Esophagus squamous epithelium (tissue), 5 donors: ENCODE measurements at regions not wholly inside any gene's neighbourhood (a gene's known extent, or its start where the extent isn't known, plus 50 kb on each side); places are given as distances from the start of the nearest gene placed in this dataset.

Source experiments
- DNase-seq: peaks from one replicate; lab custom pipeline; 2025; lab: John Stamatoyannopoulos, UW
- H3K27ac ChIP-seq, 4 donors: fragments of 200-600 bp; sonication (generic); one replicate each; pipeline ENCODE4 v1.5.1; 2016 to 2019; ENCODE audit warnings: mild to moderate bottlenecking in 1 of 4
- H3K27me3 ChIP-seq, 4 donors: fragments of 200-600 bp; sonication (generic); 1 replicate in 3 of 4; 2 replicates in 1 of 4; pipeline versions ENCODE4 v1.5.1 to v1.6.0; 2017 to 2021; ENCODE audit warnings: antibody characterized with exemption in 1 of 4
- H3K36me3 ChIP-seq, 3 donors: fragments of 200-600 bp; sonication (generic); one replicate each; pipeline ENCODE4 v1.5.1; 2016 to 2019
- H3K4me1 ChIP-seq, 3 donors: fragments of 200-600 bp; sonication (generic); one replicate each; pipeline ENCODE4 v1.5.1; 2017 to 2019
- H3K4me3 ChIP-seq, 4 donors: fragments of 200-600 bp; sonication (generic); 1 replicate in 3 of 4; 2 replicates in 1 of 4; pipeline ENCODE4 v1.5.1; 2016 to 2019; ENCODE audit warnings: mild to moderate bottlenecking in 2 of 4, moderate library complexity in 1 of 4
- H3K9me3 ChIP-seq, 3 donors: fragments of 200-600 bp; sonication (generic); one replicate each; pipeline ENCODE4 v1.5.1; 2016 to 2019
- POLR2A ChIP-seq, 4 donors: fragments of 450-650 bp; IDR thresholded peaks; one replicate each; pipeline ENCODE4 v1.6.1; 2017; ENCODE audit warnings: antibody characterized with exemption in 4 of 4, mild to moderate bottlenecking in 4 of 4, moderate library complexity in 3 of 4
- WGBS, 2 donors: methylation state at CpG; one replicate each; pipeline ENCODE4 v1.1.5; 2018; 5-methylcytosine and 5-hydroxymethylcytosine counted together
- intact Hi-C: fragments of 100-400 bp; cut with DNase I; formaldehyde crosslinking; loops from one replicate; pipeline ENCODE4 v1.15.0; 2022
- TF ChIP-seq, protein P1 (sequence below), 6 experiments: fragments of 450-650 bp in 4 of 6; fragments of 200-600 bp in 2 of 6; sonication (generic) in 2 of 6; IDR thresholded peaks; one replicate each; pipeline ENCODE4 v1.5.1; 2016 to 2019; ENCODE audit warnings: antibody characterized with exemption in 6 of 6, mild to moderate bottlenecking in 4 of 6, moderate library complexity in 4 of 6
- donor health status: DM: yes; HTN: yes; CAD: no.

DNA sequence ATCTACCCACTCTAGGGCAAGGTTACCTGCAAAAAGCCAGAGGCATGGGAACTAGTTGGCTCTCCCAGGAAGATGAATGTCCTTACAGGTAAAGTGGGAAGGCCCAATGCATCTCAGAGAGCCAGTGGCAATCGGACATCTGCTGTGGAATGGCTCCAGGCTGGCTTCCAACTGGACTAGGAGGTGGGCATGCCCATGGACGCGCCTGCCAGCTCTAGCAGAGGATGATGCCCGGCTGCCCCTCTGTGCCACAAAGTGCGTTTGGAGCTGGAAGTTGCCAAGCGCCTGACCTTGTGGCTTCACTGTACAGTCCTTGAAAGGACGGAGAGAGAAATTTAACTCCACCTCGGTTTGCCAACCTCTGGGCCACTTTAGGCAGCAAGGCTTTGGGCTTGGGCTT, 84.4 kb downstream of the NR2F2 start:
- Histone ChIP-seq H3K36me3 (no peaks in the 10 kb centered on the region), H3K9me3 (no peaks in the 10 kb centered on the region), H3K4me1 (peaks cover 14 to 27% (median 15%) of the 10 kb centered on the region in 3 donors), H3K27ac (no peak overlapping the region), H3K4me3 (no peak overlapping the region), H3K27me3 (peaks cover 8 to 100% (median 42%) of the 10 kb centered on the region in 4 donors)
- intact Hi-C loops: no loop called here
- 55 to 68% methylated on average over 2 to 6 of the region's 8 CpGs for WGBS, 2 donors
- TF ChIP-seq POLR2A (IDR thresholded peaks at IDR 0.05): no peak
- TF ChIP-seq, protein P1, sequence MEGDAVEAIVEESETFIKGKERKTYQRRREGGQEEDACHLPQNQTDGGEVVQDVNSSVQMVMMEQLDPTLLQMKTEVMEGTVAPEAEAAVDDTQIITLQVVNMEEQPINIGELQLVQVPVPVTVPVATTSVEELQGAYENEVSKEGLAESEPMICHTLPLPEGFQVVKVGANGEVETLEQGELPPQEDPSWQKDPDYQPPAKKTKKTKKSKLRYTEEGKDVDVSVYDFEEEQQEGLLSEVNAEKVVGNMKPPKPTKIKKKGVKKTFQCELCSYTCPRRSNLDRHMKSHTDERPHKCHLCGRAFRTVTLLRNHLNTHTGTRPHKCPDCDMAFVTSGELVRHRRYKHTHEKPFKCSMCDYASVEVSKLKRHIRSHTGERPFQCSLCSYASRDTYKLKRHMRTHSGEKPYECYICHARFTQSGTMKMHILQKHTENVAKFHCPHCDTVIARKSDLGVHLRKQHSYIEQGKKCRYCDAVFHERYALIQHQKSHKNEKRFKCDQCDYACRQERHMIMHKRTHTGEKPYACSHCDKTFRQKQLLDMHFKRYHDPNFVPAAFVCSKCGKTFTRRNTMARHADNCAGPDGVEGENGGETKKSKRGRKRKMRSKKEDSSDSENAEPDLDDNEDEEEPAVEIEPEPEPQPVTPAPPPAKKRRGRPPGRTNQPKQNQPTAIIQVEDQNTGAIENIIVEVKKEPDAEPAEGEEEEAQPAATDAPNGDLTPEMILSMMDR (IDR thresholded peaks at IDR 0.05): no peak
- no peak for DNase-seq

DNA sequence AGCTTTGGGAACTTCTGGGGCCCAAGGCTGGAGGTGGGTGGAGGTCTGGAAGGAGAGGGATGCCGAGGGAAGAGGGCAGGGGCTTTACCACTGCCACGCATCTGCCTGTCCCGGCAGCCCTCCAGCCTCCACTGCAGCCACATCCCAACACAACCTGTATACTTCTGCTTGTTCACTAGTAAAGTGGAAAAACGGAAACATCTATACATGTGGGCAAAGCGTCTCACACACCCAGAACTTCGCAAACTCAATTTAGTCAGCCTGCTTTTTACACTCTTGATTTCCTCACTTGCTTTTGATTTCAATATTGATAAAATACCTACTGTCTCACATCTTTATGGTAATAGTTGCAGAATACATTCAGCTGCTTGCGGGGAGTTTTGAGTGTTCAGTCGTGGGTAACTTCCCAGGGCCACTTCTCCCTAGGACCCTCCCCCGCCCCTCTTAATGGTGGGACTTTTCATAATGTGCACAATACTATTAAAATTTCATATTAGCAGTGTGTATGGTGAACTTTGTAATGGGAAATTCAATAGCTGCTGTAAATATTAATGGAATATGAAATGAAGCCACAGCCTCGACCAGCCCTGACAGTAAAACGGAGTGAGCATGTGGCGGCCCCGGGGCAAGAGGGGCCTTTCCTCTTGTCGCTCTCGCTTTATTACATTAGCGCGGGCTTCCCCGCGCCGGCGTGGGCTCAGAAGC, 85.2 kb downstream of the NR2F2 start:
- Histone ChIP-seq H3K4me3 (peak overlapping the region in 1 of 4 donors; percentile 58), H3K9me3 (no peaks in the 10 kb centered on the region), H3K36me3 (no peaks in the 10 kb centered on the region), H3K27me3 (peaks cover 8 to 100% (median 36%) of the 10 kb centered on the region in 4 donors), H3K4me1 (peaks cover 14 to 21% (median 15%) of the 10 kb centered on the region in 3 donors), H3K27ac (no peak overlapping the region)
- TF ChIP-seq, protein P1 (IDR thresholded peaks at IDR 0.05): no peak
- TF ChIP-seq POLR2A (IDR thresholded peaks at IDR 0.05): no peak
- intact Hi-C loops: no loop called here
- no peak for DNase-seq
- whole genome bisulfite sequencing, 2 donors: 44% methylated on average over 13 to 21 of the region's 21 CpGs

DNA sequence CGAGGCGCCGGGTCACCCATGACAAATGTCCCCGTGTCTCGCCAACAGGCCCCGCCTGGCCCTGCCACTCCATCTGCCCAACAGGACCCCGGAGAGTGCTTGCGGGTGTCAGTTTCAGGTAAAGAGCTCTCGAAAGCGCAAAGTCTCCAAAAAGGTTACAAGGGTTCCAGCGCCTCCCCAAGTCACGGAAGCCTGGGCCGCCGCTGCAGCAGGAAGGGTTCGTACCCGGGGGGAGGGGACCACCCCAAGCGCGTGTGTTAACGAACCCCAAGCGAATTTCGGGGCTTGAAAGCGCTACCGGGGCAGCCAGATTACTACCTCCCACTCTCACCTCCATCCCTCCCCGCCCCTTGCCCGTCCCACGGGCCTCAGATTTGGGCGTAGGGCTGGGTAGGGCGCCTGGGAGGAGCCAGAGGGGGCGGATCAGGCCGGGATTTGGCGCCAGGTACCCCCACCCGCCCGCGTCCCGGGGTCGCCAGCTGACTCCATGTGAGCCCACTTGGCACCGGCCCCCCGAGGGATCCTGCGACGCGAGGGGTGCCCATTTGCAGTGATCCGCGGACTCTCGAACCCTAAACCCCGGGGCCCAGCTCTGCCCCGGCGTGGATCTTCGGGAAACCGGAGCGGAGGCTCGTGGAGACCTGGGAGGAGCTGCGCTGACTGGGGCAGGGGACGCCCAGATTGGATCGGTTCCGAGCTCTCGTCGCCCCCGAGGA, 85.9 kb downstream of the NR2F2 start:
- no peak for DNase-seq
- H3K9me3 ChIP-seq: no peaks in the 10 kb centered on the region
- H3K4me3 ChIP-seq: peak overlapping the region in 3 of 4 donors; percentile 25 to 58 (median 40)
- peaks cover 8 to 100% (median 33%) of the 10 kb centered on the region in 4 donors for H3K27me3 ChIP-seq
- WGBS, 2 donors: 4% methylated on average over 5 to 18 of the region's 58 CpGs
- H3K36me3 ChIP-seq: no peaks in the 10 kb centered on the region
- TF ChIP-seq, protein P1 (IDR thresholded peaks at IDR 0.05): no peak
- TF ChIP-seq POLR2A (IDR thresholded peaks at IDR 0.05): no peak
- intact Hi-C loops: no loop called here
- peaks cover 14 to 21% (median 15%) of the 10 kb centered on the region in 3 donors for H3K4me1 ChIP-seq
- H3K27ac ChIP-seq: no peak overlapping the region

DNA sequence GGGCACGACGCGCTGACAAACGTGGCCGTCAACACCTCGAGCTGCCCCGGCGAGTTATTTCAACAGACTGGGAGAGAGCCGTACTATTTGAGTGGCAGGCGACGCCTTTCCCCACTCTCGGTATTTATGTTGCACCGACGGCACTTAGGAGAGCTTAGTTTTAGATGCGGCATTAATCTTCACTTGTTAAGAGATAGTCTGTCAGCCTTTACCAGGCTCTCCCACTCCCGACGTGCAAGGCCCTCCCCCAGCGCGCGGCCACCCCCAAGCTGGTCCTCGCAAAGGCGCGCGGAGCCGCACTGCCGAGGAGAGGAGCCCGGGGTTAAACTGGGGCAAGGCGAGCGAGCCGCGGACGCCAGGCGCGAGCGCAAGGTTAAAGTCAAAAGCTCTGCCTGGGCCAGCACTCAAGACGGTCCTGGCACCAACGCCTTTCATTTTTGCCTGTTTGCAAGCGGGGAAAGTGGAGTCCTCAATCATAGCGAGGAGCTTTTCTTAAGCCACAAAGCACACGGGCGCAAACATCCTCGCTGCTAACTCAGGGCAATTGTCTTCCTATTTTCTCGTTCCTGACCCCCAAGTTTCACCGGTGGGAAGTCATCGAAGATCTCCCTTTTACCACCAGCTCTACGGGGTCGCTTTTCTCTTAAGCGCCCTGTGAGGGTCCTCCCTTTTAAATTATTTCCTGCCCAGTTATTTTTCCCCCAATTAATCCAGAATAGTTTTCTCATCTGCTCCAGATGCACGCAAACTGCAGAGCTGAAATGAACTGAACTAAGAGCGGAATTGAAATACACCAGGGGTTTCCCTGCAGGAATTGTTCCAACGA, 86.6 kb downstream of the NR2F2 start:
- Histone ChIP-seq H3K4me1 (peaks cover 14 to 21% (median 15%) of the 10 kb centered on the region in 3 donors), H3K27ac (no peak overlapping the region), H3K9me3 (no peaks in the 10 kb centered on the region), H3K36me3 (no peaks in the 10 kb centered on the region), H3K4me3 (peak overlapping the region in 3 of 4 donors; percentile 25 to 58 (median 40)), H3K27me3 (peaks cover 8 to 100% (median 31%) of the 10 kb centered on the region in 4 donors)
- DNase-seq: no peak
- 4 to 8% methylated on average over 19 to 25 of the region's 51 CpGs for WGBS, 2 donors
- TF ChIP-seq, protein P1 (IDR thresholded peaks at IDR 0.05): no peak
- TF ChIP-seq POLR2A (IDR thresholded peaks at IDR 0.05): no peak
- intact Hi-C loops: no loop called here
